Activated CD4-positive, alpha-beta memory T cell treated with anti-CD3 and anti-CD28 coated beads, Interleukin-2, amount 10 ng/mL, durations not matched to agents 7 days and 5 days (primary cell): ENCODE measurements at regions not wholly inside any gene's neighbourhood (a gene's known extent, or its start where the extent isn't known, plus 50 kb on each side); places are given as distances from the start of the nearest gene placed in this dataset.
"Not testable (repeated sequence)": the region's sequence is repeated elsewhere in the genome, so short reads cannot be mapped to it uniquely, and the experiment has no call there.

Source experiments
- CTCF ChIA-PET: fragments of 350-600 bp; sonication (Branson Sonifier 250); formaldehyde crosslinking; loops from one replicate; lab custom pipeline; 2021; ENCODE audit warnings: antibody characterized with exemption, inconsistent platforms; lab: Charles Lee
- POLR2A ChIA-PET: fragments of 350-600 bp; sonication (Branson Sonifier 250); formaldehyde crosslinking; loops from one replicate; lab custom pipeline; 2021; ENCODE audit warnings: antibody characterized with exemption; lab: Charles Lee
- DNase-seq: peaks from one replicate; pipeline ENCODE4 v3.0.0-alpha.2; 2020
- H3K27ac Mint-ChIP-seq: one replicate; pipeline ENCODE4 v1.8.0; 2021; ENCODE audit warnings: mild to moderate bottlenecking, mixed read lengths
- H3K27me3 Mint-ChIP-seq: one replicate; pipeline ENCODE4 v1.8.0; 2021; ENCODE audit warnings: mixed read lengths
- H3K36me3 Mint-ChIP-seq: one replicate; pipeline ENCODE4 v1.8.0; 2021; ENCODE audit warnings: low read depth, mixed read lengths
- H3K4me1 Mint-ChIP-seq: one replicate; pipeline ENCODE4 v1.8.0; 2021; ENCODE audit warnings: mixed read lengths
- H3K4me3 Mint-ChIP-seq: one replicate; pipeline ENCODE4 v1.8.0; 2021; ENCODE audit warnings: mild to moderate bottlenecking, mixed read lengths
- H3K9me3 Mint-ChIP-seq: one replicate; pipeline ENCODE4 v1.8.0; 2021; ENCODE audit warnings: mixed read lengths

DNA sequence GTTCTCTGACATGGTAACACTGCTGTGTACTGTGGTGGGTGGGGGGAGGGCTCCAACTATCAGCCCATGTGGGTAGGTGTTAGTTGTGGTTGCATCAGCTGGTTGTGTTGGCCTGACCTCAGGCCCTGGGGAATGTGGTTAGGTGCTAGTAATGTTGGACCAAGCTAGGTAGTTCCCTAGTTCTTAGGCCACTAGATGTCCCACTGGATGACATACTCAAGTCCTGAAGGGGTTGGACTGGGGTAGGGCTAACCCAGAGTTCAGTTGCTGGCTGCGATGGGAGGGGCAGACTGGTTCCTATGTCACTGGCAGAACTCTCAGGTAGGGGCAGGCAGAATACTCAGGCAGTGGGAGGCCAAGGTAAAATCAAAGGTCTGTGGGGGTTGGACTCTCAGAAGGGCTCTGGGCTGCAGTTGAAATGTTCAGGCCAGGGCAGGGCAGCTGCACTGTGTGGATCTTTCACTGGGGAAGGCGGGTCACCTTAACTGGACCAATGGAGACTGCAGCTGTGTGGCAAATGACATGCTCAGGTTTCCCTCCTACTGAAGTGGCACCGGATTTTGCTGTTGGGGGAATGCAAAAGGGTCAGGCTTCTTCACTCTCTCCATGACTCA lies 870.7 kb downstream of the LRRIQ3 start:
- ChIA-PET POLR2A (no interaction called here), CTCF (no interaction called here)
- Mint-ChIP-seq H3K36me3 (no peaks in the 10 kb centered on the region), H3K4me1 (no peaks in the 10 kb centered on the region), H3K9me3 (peaks cover 10% of the 10 kb centered on the region), H3K4me3 (no peak overlapping the region), H3K27ac (no peak overlapping the region), H3K27me3 (no peaks in the 10 kb centered on the region)
- no peak for DNase-seq

DNA sequence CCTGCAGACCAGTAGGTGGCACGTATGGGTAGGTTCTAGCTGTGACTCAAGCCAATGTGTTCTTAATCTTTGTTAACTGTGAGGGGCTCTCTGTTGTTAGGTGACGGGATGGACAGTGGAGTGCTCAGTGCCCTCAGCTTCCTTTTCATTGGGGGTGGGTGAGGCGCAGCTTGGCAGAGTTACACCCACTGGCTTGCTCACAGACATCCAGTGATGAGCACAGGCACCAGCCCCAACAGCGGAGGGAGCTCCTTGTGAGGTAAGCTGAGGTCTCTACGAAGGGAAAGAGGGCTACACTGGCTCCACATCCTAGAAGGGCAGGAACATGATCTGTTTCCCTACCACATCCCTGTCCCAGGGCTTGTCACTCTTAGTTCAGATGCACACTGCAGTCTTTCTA lies 871.3 kb downstream of the LRRIQ3 start:
- Mint-ChIP-seq H3K27ac (no peak overlapping the region), H3K9me3 (peaks cover 9% of the 10 kb centered on the region), H3K36me3 (no peaks in the 10 kb centered on the region), H3K4me3 (no peak overlapping the region), H3K4me1 (no peaks in the 10 kb centered on the region), H3K27me3 (no peaks in the 10 kb centered on the region)
- POLR2A ChIA-PET = no interaction called here
- CTCF ChIA-PET = no interaction called here
- no peak for DNase-seq

DNA sequence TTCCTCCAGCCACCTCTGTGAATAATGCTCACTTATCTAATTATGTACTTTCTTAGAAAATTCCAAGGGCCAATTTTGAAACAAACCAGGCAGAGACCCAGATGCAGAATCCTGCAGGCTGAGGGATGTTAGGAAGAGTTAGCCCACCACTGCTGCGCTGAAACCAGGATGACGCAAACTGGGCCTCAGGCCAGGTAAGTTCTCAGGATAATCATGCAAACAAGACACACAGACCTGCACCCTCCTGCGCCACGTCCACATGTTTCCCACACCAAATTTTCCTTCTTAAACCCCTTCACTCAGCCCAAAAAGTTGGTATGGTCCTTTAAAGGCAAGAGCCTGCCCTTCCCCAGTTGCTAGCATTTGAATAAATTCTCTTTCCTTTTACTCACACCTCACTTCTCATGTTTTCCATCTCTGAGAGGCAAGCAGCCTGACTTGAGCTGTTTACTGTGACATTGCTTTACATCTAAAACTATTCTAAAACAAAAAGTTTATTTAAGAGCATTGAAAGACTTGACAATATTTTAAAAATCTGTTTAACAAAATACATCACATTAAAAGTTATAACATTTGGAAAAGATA lies 887.1 kb downstream of the LRRIQ3 start:
- H3K4me3 Mint-ChIP-seq = no peak overlapping the region
- H3K27me3 Mint-ChIP-seq = no peaks in the 10 kb centered on the region
- DNase-seq = no peak
- CTCF ChIA-PET = no interaction called here
- H3K4me1 Mint-ChIP-seq = no peaks in the 10 kb centered on the region
- no peaks in the 10 kb centered on the region for H3K9me3 Mint-ChIP-seq
- no peak overlapping the region for H3K27ac Mint-ChIP-seq
- POLR2A ChIA-PET = no interaction called here
- H3K36me3 Mint-ChIP-seq = no peaks in the 10 kb centered on the region

DNA sequence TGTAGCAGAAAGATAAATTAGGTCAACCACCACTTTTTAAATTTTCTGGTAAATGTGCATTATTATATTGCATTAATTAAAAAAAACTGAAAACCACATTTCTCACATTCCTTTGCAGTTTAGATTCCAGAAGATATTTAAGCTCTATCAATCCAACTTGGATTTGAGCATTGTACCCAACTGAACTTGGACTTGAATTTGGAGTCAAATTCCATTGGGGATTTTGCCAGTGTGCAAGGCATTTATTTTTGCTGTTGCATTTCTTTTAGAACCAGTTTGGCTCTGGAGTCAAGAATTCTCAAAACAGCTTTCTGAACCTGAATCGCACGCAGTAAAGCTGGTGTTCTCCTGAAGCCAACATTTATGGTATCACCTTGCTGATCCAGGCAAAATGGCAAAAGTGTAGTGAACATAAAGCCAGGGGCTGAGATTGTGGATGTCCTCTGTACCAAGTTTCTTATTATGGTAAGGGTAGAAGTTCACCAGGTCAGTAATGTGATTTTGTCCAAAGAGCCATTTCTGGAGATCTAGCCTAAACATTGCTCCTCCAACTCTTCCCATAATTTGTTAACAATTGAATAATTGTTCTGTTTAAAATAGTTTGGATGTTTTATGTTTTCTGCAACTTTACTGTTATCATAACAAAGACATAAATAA lies 890.9 kb downstream of the LRRIQ3 start:
- H3K27me3 Mint-ChIP-seq = no peaks in the 10 kb centered on the region
- no peak overlapping the region for H3K4me3 Mint-ChIP-seq
- POLR2A ChIA-PET = no interaction called here
- no peaks in the 10 kb centered on the region for H3K36me3 Mint-ChIP-seq
- no peak overlapping the region for H3K27ac Mint-ChIP-seq
- H3K9me3 Mint-ChIP-seq = peaks cover 5% of the 10 kb centered on the region
- CTCF ChIA-PET = no interaction called here
- DNase-seq = no peak
- no peaks in the 10 kb centered on the region for H3K4me1 Mint-ChIP-seq

DNA sequence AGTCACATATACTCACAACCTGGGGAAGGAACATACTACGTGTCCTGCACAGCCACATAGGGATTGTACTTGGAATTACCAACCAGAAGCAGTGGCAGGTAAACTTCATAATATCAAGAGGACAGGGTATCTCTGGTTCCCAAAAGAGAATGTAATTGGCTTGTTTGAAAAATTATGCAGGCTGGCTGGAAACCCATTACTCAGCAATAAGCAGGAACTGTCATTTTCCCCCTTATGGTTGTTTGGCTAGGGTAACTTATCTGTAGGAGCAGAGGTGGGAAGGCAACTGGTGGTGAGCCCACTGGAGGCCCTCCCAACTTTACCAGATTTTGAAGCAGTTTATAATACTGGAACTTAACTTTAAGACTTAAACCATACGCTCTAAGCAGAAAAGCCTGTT lies 924.1 kb downstream of the LRRIQ3 start:
- peaks cover 26% of the 10 kb centered on the region for H3K9me3 Mint-ChIP-seq
- POLR2A ChIA-PET = no interaction called here
- no peaks in the 10 kb centered on the region for H3K27me3 Mint-ChIP-seq
- H3K4me3 Mint-ChIP-seq = no peak overlapping the region
- no peaks in the 10 kb centered on the region for H3K36me3 Mint-ChIP-seq
- H3K27ac Mint-ChIP-seq = no peak overlapping the region
- DNase-seq = no peak
- H3K4me1 Mint-ChIP-seq = no peaks in the 10 kb centered on the region
- CTCF ChIA-PET = no interaction called here

DNA sequence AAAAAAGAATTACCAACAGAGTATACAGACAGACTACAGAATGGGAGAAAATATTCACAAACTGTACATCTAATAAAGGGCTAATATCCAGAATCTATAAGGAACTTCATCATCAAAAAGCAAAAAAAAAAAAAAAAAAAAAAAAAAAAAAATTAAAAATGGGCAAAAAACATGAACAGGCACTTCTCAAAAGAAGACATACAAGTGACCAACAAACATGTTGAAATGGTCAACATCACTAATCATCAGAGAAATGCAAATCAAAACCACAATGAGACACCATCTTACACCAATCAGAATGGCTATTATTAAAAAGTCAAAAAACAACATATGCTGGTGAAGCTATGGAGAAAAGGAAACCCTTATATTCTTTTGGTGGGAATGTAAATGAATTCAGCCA lies 952.8 kb downstream of the LRRIQ3 start:
- H3K4me1 Mint-ChIP-seq, H3K27ac Mint-ChIP-seq, H3K27me3 Mint-ChIP-seq, CTCF ChIA-PET, H3K36me3 Mint-ChIP-seq, H3K4me3 Mint-ChIP-seq, POLR2A ChIA-PET, DNase-seq: not testable (repeated sequence)
- H3K9me3 Mint-ChIP-seq = peaks cover 14% of the 10 kb centered on the region

DNA sequence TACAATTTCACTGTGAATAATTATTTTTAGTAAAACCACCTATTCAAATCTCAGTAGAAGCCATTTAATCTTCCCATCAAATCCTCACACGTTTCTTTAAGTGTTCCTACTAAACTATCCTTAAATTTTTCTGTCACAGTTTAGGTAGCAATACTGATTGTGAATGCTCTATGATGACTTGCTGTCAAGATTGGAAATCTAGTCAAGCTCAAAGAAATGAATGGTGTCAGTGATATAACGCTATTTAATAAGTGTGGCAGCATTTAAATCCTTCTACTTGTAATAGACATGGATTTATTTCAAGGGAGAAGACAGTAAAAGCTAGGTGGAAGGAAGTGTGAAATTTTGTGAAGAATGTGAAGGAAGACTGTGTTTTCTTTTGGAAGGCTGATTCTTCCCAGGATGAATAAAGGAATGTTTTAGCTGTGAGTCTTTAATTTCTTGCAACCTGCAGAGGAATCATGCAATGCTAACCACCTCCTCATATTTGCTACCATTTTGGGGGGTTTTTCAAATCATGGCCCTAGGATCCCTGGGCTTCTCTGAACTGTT lies 936.7 kb upstream of the NEGR1 start:
- no peak for DNase-seq
- ChIA-PET CTCF (no interaction called here), POLR2A (no interaction called here)
- no peaks in the 10 kb centered on the region for H3K36me3 Mint-ChIP-seq
- no peaks in the 10 kb centered on the region for H3K4me1 Mint-ChIP-seq
- H3K9me3 Mint-ChIP-seq = peaks cover 13% of the 10 kb centered on the region
- H3K4me3 Mint-ChIP-seq = no peak overlapping the region
- H3K27me3 Mint-ChIP-seq = no peaks in the 10 kb centered on the region
- H3K27ac Mint-ChIP-seq = no peak overlapping the region

DNA sequence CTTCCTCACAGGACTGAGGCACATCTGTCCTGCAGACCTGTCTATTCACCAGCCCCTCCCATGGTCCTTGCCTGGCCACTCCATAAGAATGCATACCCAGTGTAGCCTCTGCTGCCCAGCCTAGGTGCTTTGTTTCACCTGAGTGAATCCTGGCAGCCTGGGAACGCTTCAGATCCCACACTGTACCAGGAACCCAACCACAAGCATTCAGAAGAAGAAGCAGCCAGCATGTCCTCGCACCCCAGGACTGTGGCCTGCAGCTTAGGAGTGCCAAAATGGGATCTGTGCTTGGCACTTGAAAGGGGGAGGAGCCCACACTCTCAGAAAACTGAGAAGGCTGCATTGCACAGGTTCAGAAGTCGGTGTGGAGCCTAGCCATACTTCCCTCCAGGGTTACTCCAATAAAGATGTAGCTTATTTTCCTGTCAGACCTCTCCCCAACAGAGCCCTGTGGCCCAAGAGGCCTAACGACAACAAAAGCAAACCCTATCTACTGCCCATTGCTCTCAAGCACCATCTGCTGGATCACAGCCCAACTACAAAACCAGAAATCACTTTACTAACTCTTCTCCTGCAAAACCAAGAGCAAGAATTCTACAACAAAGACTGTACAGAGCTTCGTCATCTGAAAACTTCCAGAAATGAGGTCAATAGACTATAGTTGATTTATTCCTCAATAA lies 923.1 kb upstream of the NEGR1 start:
- H3K27ac Mint-ChIP-seq = no peak overlapping the region
- no peak overlapping the region for H3K4me3 Mint-ChIP-seq
- no peaks in the 10 kb centered on the region for H3K36me3 Mint-ChIP-seq
- H3K27me3 Mint-ChIP-seq = no peaks in the 10 kb centered on the region
- POLR2A ChIA-PET = no interaction called here
- CTCF ChIA-PET = no interaction called here
- no peak for DNase-seq
- no peaks in the 10 kb centered on the region for H3K4me1 Mint-ChIP-seq
- H3K9me3 Mint-ChIP-seq = peaks cover 17% of the 10 kb centered on the region

DNA sequence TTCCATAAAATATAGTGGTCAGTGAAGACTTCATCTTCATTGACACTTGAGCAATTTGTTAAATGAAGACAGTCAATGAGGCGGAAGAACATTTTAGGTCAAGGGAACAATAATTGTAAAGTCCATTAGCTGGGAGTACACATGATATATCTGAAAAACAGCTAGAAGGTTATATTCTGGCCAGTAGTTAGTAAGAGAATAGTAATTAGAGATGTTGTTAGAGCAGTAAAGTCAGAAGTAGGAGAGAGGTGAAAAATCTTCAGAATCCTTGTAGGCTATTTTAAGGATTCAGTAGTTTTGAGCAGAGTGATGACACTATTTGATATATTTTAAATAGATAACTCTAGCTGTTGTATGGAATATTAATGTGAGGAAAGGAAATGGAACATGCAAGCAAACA lies 915.6 kb upstream of the NEGR1 start:
- no peaks in the 10 kb centered on the region for H3K36me3 Mint-ChIP-seq
- H3K27ac Mint-ChIP-seq = no peak overlapping the region
- CTCF ChIA-PET = no interaction called here
- no peaks in the 10 kb centered on the region for H3K27me3 Mint-ChIP-seq
- no peak for DNase-seq
- no peaks in the 10 kb centered on the region for H3K4me1 Mint-ChIP-seq
- H3K4me3 Mint-ChIP-seq = no peak overlapping the region
- H3K9me3 Mint-ChIP-seq = no peaks in the 10 kb centered on the region
- POLR2A ChIA-PET = no interaction called here

DNA sequence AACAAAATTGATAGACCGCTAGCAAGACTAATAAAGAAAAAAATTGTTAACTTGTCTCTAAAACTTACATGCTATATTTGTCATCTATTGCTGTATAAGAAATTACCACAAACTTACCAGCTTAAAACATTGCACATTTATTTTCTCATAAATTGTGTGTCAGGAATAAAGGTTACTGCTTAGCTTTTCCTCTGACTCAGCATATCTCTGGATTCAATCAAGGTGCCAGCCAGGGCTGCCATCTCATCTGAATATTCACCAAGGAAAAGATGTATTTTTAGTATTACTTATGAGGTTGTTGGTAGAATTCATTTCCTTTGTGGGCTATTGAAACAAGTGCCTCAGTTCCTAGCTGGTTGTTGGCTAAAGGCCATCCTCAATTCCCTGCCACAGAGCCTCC lies 912.6 kb upstream of the NEGR1 start:
- Mint-ChIP-seq H3K27me3 (no peaks in the 10 kb centered on the region), H3K4me3 (no peak overlapping the region), H3K27ac (no peak overlapping the region), H3K4me1 (no peaks in the 10 kb centered on the region), H3K9me3 (no peaks in the 10 kb centered on the region), H3K36me3 (no peaks in the 10 kb centered on the region)
- CTCF ChIA-PET = no interaction called here
- POLR2A ChIA-PET = no interaction called here
- DNase-seq = no peak

DNA sequence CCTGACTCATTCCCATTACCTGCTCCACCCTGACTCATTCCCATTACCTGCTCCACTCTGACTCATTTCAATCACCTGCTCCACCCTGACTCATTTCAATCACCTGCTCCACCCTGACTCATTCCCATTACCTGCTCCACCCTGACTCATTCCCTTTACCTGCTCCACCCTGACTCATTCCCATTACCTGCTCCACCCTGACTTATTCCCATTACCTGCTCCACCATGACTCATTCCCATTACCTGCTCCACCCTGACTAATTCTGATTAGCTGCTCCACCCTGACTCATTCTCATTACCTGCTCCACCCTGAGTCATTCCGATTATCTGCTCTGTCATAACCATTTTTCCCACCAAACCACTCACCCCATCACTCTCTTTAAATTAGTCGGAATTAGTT lies 901.2 kb upstream of the NEGR1 start:
- H3K4me1 Mint-ChIP-seq, H3K36me3 Mint-ChIP-seq, DNase-seq, H3K27ac Mint-ChIP-seq, H3K27me3 Mint-ChIP-seq, POLR2A ChIA-PET, H3K4me3 Mint-ChIP-seq, H3K9me3 Mint-ChIP-seq, CTCF ChIA-PET: not testable (repeated sequence)

DNA sequence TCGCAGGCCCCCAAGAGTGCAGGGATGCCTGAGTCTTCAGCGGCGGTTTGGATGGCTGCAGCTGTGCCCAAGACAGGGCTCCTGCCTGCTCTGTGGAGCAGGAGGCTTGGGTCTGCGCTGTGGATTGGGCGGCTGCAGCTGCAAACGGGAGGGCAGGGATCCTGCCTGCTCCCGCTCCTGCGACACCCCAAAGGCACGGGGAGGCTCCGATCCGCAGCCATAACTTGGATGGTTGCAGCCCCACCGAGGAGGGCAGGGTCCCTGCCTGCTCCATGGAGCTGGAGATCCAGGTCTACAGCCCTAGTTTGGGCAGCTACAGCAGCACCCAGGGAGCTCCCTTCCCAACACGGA lies 898.8 kb upstream of the NEGR1 start:
- Mint-ChIP-seq H3K27me3 (no peaks in the 10 kb centered on the region), H3K4me1 (no peaks in the 10 kb centered on the region)
- CTCF ChIA-PET = no interaction called here

DNA sequence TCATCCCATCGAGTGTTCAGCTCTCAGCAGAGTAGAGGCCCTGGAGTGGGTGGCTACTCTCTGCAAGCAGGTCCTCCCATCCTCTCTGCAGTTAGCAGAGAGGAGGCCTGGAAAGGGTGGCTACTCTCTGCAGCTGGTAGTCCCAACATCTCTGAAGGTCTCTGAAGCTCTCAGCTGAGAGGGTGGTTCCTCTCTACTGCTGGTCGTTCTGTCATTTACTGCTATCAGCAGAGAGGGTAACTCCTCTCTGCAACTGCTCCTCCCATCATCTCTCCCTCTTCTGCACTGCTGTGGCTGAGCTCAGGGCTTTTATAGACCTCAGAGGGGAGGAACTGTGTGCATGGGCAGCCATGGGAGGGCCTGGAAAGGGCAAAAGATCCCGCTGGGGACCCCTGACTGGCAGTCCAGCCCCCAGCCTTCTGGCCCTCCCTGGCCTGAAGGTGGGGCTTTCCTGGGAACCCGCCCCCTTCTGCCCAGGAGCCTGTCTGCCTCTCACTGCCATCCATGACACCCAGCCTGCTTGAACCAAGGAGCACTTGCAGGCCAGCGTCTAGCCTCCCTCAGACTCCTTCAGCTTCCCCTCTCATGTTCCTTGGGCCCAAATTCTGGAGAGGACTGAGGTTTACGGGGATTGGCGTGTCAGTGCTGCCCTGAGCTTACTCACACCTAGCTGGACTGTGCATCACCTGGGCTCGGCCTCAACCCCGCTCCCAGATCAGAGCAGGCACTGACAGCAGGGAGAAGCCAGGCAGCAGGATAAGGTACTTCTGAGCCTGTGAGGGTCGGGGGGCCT lies 898.3 kb upstream of the NEGR1 start:
- CTCF ChIA-PET = no interaction called here
- Mint-ChIP-seq H3K27ac (no peak overlapping the region), H3K27me3 (no peaks in the 10 kb centered on the region), H3K36me3 (no peaks in the 10 kb centered on the region), H3K9me3 (peaks cover 11% of the 10 kb centered on the region), H3K4me3 (no peak overlapping the region), H3K4me1 (no peaks in the 10 kb centered on the region)
- DNase-seq = no peak
- POLR2A ChIA-PET = no interaction called here

More for the DNA sequence above, 898.8 kb upstream of the NEGR1 start:
- POLR2A ChIA-PET = no interaction called here
- H3K4me3 Mint-ChIP-seq = no peak overlapping the region
- no peaks in the 10 kb centered on the region for H3K36me3 Mint-ChIP-seq
- no peak overlapping the region for H3K27ac Mint-ChIP-seq
- no peak for DNase-seq
- H3K9me3 Mint-ChIP-seq = peaks cover 11% of the 10 kb centered on the region
